ENCODE measurements at regions not wholly inside any gene's neighbourhood (a gene's known extent, or its start where the extent isn't known, plus 50 kb on each side); places are given as distances from the start of the nearest gene placed in this dataset.

- H4K20me1 ChIP-seq: no peaks in the 10 kb centered on the region
- H3K4me2 ChIP-seq: no peak overlapping the region
- H3K9me3 ChIP-seq (replicated peaks in 1 of 11): no peaks in the 10 kb centered on the region
- H3K27ac ChIP-seq: no peak overlapping the region
- no peaks in the 10 kb centered on the region for H3K27me3 ChIP-seq
- H3K36me3 ChIP-seq: no peaks in the 10 kb centered on the region
- H3K4me1 ChIP-seq: peaks cover 0 to 4% (median 0%) of the 10 kb centered on the region in 10 experiments; a peak in 2 of 20 replicates
- H3K4me3 ChIP-seq: no peak overlapping the region
- no peak for TF ChIP-seq Cebpa-rat (IDR thresholded peaks at IDR 0.05)
- H3K9ac ChIP-seq: no peak overlapping the region
Measured at GRCh38 chr10:36882781-36883180, 242.6 kb upstream of the ANKRD30A start.

- Histone ChIP-seq H3K9ac (no peak overlapping the region), H3K4me2 (no peak overlapping the region)
Measured at GRCh38 chr10:36880898-36881297, 244.5 kb upstream of the ANKRD30A start.

GRCh38 chr10:36872702-36873393 is 252.6 kb upstream of the ANKRD30A start:
- H3K36me3 ChIP-seq: no peaks in the 10 kb centered on the region
- no peaks in the 10 kb centered on the region for H3K4me1 ChIP-seq
- TF ChIP-seq Cebpa-rat (IDR thresholded peaks at IDR 0.05): no peak
- H3K27ac ChIP-seq: no peak overlapping the region
- H4K20me1 ChIP-seq: no peaks in the 10 kb centered on the region
- no peak overlapping the region for H3K9ac ChIP-seq
- H3K9me3 ChIP-seq (replicated peaks in 1 of 11): no peaks in the 10 kb centered on the region
- no peak overlapping the region for H3K4me3 ChIP-seq
- H3K4me2 ChIP-seq: no peak overlapping the region
- no peaks in the 10 kb centered on the region for H3K27me3 ChIP-seq

More at GRCh38 chr10:36880898-36881297, 244.5 kb upstream of the ANKRD30A start:
- peaks cover 0 to 4% (median 0%) of the 10 kb centered on the region in 10 experiments; a peak in 2 of 20 replicates for H3K4me1 ChIP-seq
- TF ChIP-seq Cebpa-rat (IDR thresholded peaks at IDR 0.05): no peak
- H3K27me3 ChIP-seq: no peaks in the 10 kb centered on the region
- no peak overlapping the region for H3K4me3 ChIP-seq
- no peaks in the 10 kb centered on the region for H4K20me1 ChIP-seq
- no peaks in the 10 kb centered on the region for H3K9me3 ChIP-seq (replicated peaks in 1 of 11)
- H3K36me3 ChIP-seq: no peaks in the 10 kb centered on the region
- no peak overlapping the region for H3K27ac ChIP-seq

- Histone ChIP-seq H3K9ac (no peak overlapping the region), H3K36me3 (no peaks in the 10 kb centered on the region), H3K9me3 (replicated peaks in 1 of 11) (no peaks in the 10 kb centered on the region), H3K27me3 (no peaks in the 10 kb centered on the region), H3K27ac (no peak overlapping the region), H4K20me1 (no peaks in the 10 kb centered on the region), H3K4me3 (no peak overlapping the region), H3K4me1 (no peaks in the 10 kb centered on the region), H3K4me2 (no peak overlapping the region)
- TF ChIP-seq Cebpa-rat (IDR thresholded peaks at IDR 0.05): no peak
Measured at GRCh38 chr10:36840788-36841187, 284.6 kb upstream of the ANKRD30A start.

- no peaks in the 10 kb centered on the region for H3K4me1 ChIP-seq
- no peak overlapping the region for H3K9ac ChIP-seq
- no peaks in the 10 kb centered on the region for H3K9me3 ChIP-seq (replicated peaks in 1 of 11)
- H3K27ac ChIP-seq: no peak overlapping the region
- H3K36me3 ChIP-seq: no peaks in the 10 kb centered on the region
- H3K4me3 ChIP-seq: no peak overlapping the region
- no peaks in the 10 kb centered on the region for H3K27me3 ChIP-seq
- H3K4me2 ChIP-seq: no peak overlapping the region
- no peaks in the 10 kb centered on the region for H4K20me1 ChIP-seq
- TF ChIP-seq Cebpa-rat (IDR thresholded peaks at IDR 0.05): no peak
Measured at GRCh38 chr10:36837416-36837815, 288.0 kb upstream of the ANKRD30A start.

- TF ChIP-seq Cebpa-rat (IDR thresholded peaks at IDR 0.05): no peak
- H3K4me1 ChIP-seq: no peaks in the 10 kb centered on the region
- H3K27me3 ChIP-seq: no peaks in the 10 kb centered on the region
- H3K36me3 ChIP-seq: no peaks in the 10 kb centered on the region
- peaks cover 0 to 13% (median 7%) of the 10 kb centered on the region in 11 experiments; a peak in 14 of 22 replicates for H3K9me3 ChIP-seq (replicated peaks in 1 of 11)
- no peak overlapping the region for H3K4me2 ChIP-seq
- H4K20me1 ChIP-seq: no peaks in the 10 kb centered on the region
- H3K9ac ChIP-seq: no peak overlapping the region
- no peak overlapping the region for H3K27ac ChIP-seq
- H3K4me3 ChIP-seq: no peak overlapping the region
Measured at GRCh38 chr10:36819781-36820180, 305.6 kb upstream of the ANKRD30A start.

- no peaks in the 10 kb centered on the region for H3K27me3 ChIP-seq
- H3K9me3 ChIP-seq (replicated peaks in 1 of 11): peaks cover 0 to 13% (median 7%) of the 10 kb centered on the region in 11 experiments; a peak in 14 of 22 replicates
- no peak overlapping the region for H3K4me3 ChIP-seq
- TF ChIP-seq Cebpa-rat (IDR thresholded peaks at IDR 0.05): no peak
- H3K9ac ChIP-seq: no peak overlapping the region
- no peak overlapping the region for H3K4me2 ChIP-seq
- no peak overlapping the region for H3K27ac ChIP-seq
- no peaks in the 10 kb centered on the region for H4K20me1 ChIP-seq
- no peaks in the 10 kb centered on the region for H3K36me3 ChIP-seq
- H3K4me1 ChIP-seq: no peaks in the 10 kb centered on the region
Measured at GRCh38 chr10:36817898-36818297, 307.5 kb upstream of the ANKRD30A start.

GRCh38 chr10:36808625-36809362 is 316.6 kb upstream of the ANKRD30A start:
- Histone ChIP-seq H3K4me1 (no peaks in the 10 kb centered on the region), H3K4me3 (no peak overlapping the region), H3K27ac (no peak overlapping the region), H3K9ac (no peak overlapping the region), H3K27me3 (no peaks in the 10 kb centered on the region), H3K36me3 (no peaks in the 10 kb centered on the region), H3K9me3 (replicated peaks in 1 of 11) (no peaks in the 10 kb centered on the region), H4K20me1 (no peaks in the 10 kb centered on the region), H3K4me2 (no peak overlapping the region)
- TF ChIP-seq Cebpa-rat (IDR thresholded peaks at IDR 0.05): no peak

GRCh38 chr10:36803229-36803628 is 322.2 kb upstream of the ANKRD30A start:
- Histone ChIP-seq H3K4me1 (no peaks in the 10 kb centered on the region), H3K27ac (no peak overlapping the region), H3K36me3 (no peaks in the 10 kb centered on the region), H3K4me2 (no peak overlapping the region), H4K20me1 (no peaks in the 10 kb centered on the region), H3K4me3 (no peak overlapping the region), H3K9me3 (replicated peaks in 1 of 11) (no peaks in the 10 kb centered on the region), H3K9ac (no peak overlapping the region), H3K27me3 (no peaks in the 10 kb centered on the region)
- TF ChIP-seq Cebpa-rat (IDR thresholded peaks at IDR 0.05): no peak

Data from BLaER1 treated with 17β-estradiol and CSF1 and Interleukin-3, amounts not matched to agents 10 nM and 100 nM (cell line).